Ectodermal cell (in vitro differentiated cells): ENCODE measurements at regions not wholly inside any gene's neighbourhood (a gene's known extent, or its start where the extent isn't known, plus 50 kb on each side); places are given as distances from the start of the nearest gene placed in this dataset.

Experiments used
- H3K27ac ChIP-seq: 2 replicates; pipeline ENCODE4 v1.7.0; 2013; ENCODE audit warnings: mild to moderate bottlenecking, low read depth, low read length; ENCODE audit not compliant: insufficient read depth, poor library complexity, severe bottlenecking
- H3K27me3 ChIP-seq: 2 replicates; pipeline ENCODE4 v1.7.0; 2013; ENCODE audit warnings: mild to moderate bottlenecking, low read length; ENCODE audit not compliant: insufficient read depth, control insufficient read depth, poor library complexity, severe bottlenecking
- H3K36me3 ChIP-seq: one replicate; pipeline ENCODE4 v1.7.0; 2013; ENCODE audit warnings: low read length; ENCODE audit not compliant: control insufficient read depth, insufficient read depth
- H3K4me1 ChIP-seq: one replicate; pipeline ENCODE4 v1.7.0; 2013; ENCODE audit warnings: low read length; ENCODE audit not compliant: control insufficient read depth, insufficient read depth
- H3K4me3 ChIP-seq: 2 replicates; pipeline ENCODE4 v1.7.0; 2013; ENCODE audit warnings: low read depth, low read length, control low read depth; ENCODE audit not compliant: insufficient read depth
- H3K9me3 ChIP-seq: 2 replicates; pipeline ENCODE4 v1.7.0; 2013; ENCODE audit warnings: mild to moderate bottlenecking, low read length, moderate library complexity; ENCODE audit not compliant: control insufficient read depth
- WGBS, 2 experiments: methylation state at CpG; one replicate each; pipeline ENCODE4 v1.1.7; 2013; ENCODE audit warnings: missing lambda C conversion rate in 2 of 2; 5-methylcytosine and 5-hydroxymethylcytosine counted together

DNA sequence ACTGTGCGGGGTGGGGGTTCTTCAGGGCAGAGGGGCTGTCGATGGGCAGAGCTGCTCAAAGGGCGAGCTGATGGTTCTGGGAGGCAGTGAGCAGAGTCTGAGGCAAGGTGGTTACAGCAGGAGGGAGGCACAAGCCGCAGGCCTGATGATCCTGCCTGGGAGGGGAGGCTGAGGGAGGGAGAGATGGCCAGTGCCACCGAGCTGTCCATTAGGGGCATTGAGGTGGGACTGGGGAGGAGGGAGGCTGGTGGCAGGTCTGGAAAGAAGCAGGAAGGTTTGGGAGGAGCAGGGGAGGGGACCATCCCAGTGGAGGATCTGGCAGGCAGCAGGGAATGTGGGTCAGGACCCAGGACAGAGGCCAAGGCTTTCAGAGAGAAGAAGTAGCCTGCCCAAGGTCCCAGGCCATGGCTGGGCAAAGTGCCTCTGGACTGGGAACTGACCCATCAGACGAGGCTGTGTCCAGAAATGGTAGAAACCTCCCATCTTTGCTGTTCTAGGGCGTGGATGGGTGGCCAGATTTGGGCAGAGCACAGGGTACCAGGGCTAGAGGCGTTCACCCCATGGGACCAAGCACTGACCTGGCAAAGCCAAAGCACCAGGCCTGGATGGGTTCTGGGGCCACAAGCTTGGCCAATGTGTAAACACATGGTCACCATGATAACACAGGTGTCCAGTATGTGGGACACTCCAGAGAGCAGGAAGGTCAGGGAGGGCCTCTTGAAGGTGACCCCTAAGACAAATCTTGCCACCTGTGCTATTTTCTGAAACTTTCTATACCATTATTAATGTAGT, 55.5 kb downstream of the INHBB start:
- H3K36me3 ChIP-seq = no peaks in the 10 kb centered on the region
- no peaks in the 10 kb centered on the region for H3K27me3 ChIP-seq
- 79 to 83% methylated on average over 8 of the region's 8 CpGs for WGBS, 2 experiments
- H3K4me3 ChIP-seq = no peak overlapping the region
- no peak overlapping the region for H3K27ac ChIP-seq
- no peaks in the 10 kb centered on the region for H3K4me1 ChIP-seq
- no peaks in the 10 kb centered on the region for H3K9me3 ChIP-seq

DNA sequence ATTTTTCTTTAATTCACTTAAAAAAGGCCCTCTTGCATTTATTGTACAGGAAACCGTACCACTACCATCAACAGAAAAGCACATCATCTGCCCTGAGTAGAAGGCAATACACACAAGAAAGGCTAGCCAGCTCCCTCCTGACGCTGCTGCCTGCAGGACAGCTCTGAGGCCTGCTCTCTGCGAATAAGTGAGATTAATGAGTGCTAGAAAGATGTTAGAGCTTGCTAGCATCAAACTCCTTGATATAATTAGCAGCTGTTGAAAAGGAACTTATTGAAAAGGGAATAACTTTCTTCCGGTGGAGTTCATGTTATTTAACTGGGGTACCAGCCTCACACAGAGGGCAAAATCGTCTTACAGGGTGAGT, 56.1 kb downstream of the INHBB start:
- Histone ChIP-seq H3K27me3 (no peaks in the 10 kb centered on the region), H3K4me1 (no peaks in the 10 kb centered on the region), H3K36me3 (no peaks in the 10 kb centered on the region), H3K27ac (no peak overlapping the region), H3K4me3 (no peak overlapping the region), H3K9me3 (no peaks in the 10 kb centered on the region)
- 91 to 92% methylated on average over 5 of the region's 5 CpGs for WGBS, 2 experiments

DNA sequence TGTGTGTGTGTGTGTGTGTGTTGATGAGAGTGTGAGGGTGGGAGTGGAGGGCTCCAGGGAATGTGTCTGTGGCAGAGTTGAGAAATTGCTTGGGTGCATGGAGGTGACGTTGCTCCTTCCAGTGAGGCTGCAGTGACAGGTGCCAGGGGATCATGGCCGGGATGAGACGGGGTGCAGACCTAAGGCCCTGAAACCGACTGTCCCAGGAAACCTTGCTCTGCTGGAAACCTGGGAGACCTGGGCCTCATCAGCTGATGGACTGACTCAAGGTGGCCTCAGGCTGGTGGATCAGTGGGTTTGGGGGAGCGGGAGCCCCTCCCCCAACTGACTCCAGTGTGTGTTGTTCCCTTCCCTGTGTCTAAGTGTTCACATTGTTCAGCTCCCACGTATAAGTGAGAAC, 56.6 kb downstream of the INHBB start:
- no peaks in the 10 kb centered on the region for H3K4me1 ChIP-seq
- H3K27me3 ChIP-seq = no peaks in the 10 kb centered on the region
- H3K4me3 ChIP-seq = no peak overlapping the region
- no peak overlapping the region for H3K27ac ChIP-seq
- H3K9me3 ChIP-seq = no peaks in the 10 kb centered on the region
- H3K36me3 ChIP-seq = no peaks in the 10 kb centered on the region
- 92 to 95% methylated on average over 6 of the region's 6 CpGs for WGBS, 2 experiments

DNA sequence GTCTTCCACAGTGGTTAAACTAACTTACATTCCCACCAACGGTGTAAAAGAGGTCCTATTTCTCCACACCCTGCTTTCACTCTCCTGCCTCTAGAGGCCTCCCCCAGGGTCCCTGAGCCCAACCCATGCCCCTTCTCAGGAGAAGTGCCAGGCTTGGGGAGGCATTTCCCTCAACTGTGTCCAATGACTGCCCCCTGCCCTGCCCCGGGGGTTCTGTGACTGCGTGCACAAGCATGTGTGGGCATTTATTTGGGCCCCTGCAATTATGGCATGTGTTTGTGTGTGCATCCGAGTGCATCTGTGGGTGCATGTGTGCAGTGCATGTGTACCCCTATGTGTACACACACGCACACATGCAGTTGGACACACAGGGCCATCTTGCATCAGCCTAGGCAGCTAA, 57.3 kb downstream of the INHBB start:
- Histone ChIP-seq H3K4me1 (no peaks in the 10 kb centered on the region), H3K9me3 (no peaks in the 10 kb centered on the region), H3K27me3 (no peaks in the 10 kb centered on the region), H3K4me3 (no peak overlapping the region), H3K27ac (no peak overlapping the region), H3K36me3 (no peaks in the 10 kb centered on the region)
- WGBS, 2 experiments = 81 to 84% methylated on average over 5 of the region's 5 CpGs

DNA sequence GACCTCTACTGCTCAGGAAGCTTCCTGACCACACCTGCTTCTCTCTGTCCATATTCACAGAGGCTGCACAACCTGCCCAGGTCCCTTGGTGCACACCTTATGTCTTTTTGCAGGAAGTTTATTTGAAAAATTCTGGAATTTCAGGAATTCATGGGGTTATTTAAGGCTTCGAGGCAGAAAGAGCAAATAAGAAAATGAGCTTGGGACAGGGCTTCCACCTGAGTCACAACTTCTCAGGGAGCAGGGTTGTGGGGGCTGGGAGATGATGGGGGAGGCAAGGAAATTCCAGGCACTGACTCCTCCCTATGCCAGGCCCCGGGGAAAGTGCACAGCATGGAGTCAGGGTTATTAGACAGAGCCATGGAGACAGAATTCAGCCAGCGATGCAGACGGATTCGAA, 57.7 kb downstream of the INHBB start:
- Histone ChIP-seq H3K4me1 (no peaks in the 10 kb centered on the region), H3K4me3 (no peak overlapping the region)
- 90% methylated on average over 5 of the region's 5 CpGs for whole genome bisulfite sequencing, 2 experiments

DNA sequence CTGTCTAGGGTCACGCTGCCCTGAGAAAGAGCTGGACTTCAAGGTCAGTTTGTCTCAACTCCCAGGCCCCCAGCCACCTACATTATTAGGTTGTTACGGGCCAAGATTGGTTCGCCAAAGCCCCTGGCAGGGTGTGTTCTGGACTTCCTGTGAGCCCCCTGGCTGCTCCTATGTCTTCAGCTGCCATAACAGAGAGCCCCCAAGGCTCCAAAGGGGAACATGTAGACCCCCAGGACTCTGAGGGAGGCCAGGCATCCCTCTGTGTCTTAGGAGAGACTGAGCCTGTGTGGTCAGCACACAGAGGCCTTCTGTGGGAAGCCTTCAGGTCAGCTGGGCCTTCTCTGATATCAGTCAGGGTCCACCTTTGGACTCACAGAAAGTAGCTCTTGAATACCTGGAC, 58.3 kb downstream of the INHBB start:
- Histone ChIP-seq H3K4me1 (no peaks in the 10 kb centered on the region), H3K27me3 (no peaks in the 10 kb centered on the region), H3K27ac (no peak overlapping the region), H3K4me3 (no peak overlapping the region), H3K9me3 (no peaks in the 10 kb centered on the region), H3K36me3 (no peaks in the 10 kb centered on the region)
- 94 to 96% methylated on average over 3 of the region's 3 CpGs for WGBS, 2 experiments

More for the DNA sequence above, 57.7 kb downstream of the INHBB start:
- Histone ChIP-seq H3K9me3 (no peaks in the 10 kb centered on the region), H3K27me3 (no peaks in the 10 kb centered on the region), H3K36me3 (no peaks in the 10 kb centered on the region), H3K27ac (no peak overlapping the region)

DNA sequence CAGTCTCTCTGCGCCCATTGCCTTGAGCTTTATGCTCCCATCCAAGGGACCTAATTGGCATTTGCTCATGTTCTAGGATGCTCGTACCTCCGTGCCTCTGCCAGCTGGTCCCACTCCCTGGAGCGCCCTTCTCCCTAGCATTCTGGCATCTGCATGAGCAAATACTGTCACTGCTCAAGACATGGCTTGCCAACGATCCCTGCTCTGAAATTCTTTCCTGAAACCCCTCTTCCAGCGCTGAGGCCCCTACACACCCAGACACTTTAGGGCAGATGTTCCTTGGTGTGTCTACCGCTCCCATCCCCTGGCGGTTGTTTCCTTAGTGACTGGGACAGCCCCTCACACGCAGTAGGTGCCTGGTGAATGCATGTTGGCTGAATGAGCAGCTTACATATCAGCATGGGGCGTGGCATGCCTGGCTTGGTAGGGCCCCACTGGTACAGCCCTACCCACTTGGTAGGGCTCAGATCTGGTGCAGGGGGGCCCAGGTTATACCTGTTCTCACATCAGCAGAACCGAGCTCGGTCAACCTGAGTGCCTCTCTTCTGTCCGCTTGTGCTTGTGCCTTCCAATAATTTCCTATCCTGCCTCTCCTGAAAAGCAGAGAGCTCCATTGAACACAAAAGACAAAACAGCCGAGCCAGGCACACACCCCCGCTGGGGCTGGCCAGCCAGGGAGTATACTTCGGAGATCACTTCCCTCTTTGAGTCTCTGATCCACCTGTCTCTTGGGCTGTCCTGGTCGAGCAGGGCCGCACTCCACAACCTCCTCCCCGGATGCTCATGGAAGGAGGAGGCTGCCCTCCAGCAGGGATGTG, 59.2 kb downstream of the INHBB start:
- no peaks in the 10 kb centered on the region for H3K9me3 ChIP-seq
- H3K27ac ChIP-seq = no peak overlapping the region
- H3K36me3 ChIP-seq = no peaks in the 10 kb centered on the region
- H3K4me3 ChIP-seq = no peak overlapping the region
- no peaks in the 10 kb centered on the region for H3K27me3 ChIP-seq
- WGBS, 2 experiments = 90% methylated on average over 19 of the region's 19 CpGs
- H3K4me1 ChIP-seq = no peaks in the 10 kb centered on the region

DNA sequence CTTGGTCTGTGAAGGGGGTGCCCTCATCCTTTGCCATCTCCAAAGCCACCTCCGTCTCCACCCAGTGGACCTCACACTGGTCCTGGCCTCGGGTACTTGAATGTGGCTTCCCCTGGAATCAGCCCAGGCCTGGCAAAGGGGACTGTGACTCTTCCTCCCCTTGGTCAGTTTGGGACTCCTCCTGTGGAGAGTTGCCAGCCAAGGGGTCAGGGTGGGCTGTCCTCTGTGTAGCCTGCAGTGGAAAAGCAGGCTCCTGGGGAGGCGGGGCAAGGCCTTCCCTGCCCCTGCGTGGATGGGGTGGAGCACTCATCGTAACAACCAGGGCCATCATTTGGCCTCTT, 59.8 kb downstream of the INHBB start:
- 90 to 95% methylated on average over 5 of the region's 5 CpGs for WGBS, 2 experiments
- no peaks in the 10 kb centered on the region for H3K4me1 ChIP-seq
- no peaks in the 10 kb centered on the region for H3K36me3 ChIP-seq
- no peak overlapping the region for H3K4me3 ChIP-seq
- no peaks in the 10 kb centered on the region for H3K9me3 ChIP-seq
- no peaks in the 10 kb centered on the region for H3K27me3 ChIP-seq
- H3K27ac ChIP-seq = no peak overlapping the region

DNA sequence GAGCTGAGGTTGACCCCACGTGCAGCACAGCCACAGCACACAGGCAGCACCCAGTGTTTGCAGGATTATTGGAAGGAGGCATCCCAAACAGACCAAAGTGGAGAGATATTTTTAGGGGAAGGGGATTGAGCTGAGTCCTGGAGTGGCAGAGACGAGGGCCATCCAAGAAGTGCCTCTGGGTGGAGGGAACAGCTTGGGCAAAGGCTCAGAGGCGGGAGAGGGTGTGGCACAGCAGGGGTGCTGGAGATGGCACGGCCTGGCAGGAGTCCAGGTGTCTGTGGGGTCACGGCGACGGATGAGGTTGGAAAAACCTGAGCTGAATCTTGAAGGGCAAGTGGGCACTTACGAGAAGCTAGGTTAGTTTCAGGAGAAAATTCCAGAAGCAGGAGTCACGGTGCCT, 60.6 kb downstream of the INHBB start:
- H3K27ac ChIP-seq = no peak overlapping the region
- no peaks in the 10 kb centered on the region for H3K36me3 ChIP-seq
- H3K4me1 ChIP-seq = no peaks in the 10 kb centered on the region
- WGBS, 2 experiments = 87 to 89% methylated on average over 9 of the region's 9 CpGs
- H3K27me3 ChIP-seq = no peaks in the 10 kb centered on the region
- no peak overlapping the region for H3K4me3 ChIP-seq
- H3K9me3 ChIP-seq = no peaks in the 10 kb centered on the region

DNA sequence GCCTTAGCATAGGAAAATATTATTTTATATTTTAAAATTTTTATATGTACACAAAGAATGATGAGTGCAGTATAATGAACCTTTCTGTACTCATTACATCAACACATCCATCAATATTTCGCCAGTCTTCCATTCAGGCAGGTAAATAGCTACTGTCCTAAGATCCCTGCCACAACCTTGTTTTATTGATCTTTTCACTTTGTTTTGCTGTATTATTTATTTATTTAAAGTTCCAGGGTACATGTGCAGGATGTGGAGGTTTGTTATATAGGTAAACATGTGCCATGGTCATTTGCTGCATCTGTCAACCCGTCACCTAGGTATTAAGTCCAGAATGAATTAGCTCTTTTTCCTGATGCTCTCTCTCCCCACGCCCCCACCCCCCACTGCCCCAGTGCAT, 64.6 kb downstream of the INHBB start:
- no peak overlapping the region for H3K4me3 ChIP-seq
- WGBS, 2 experiments = 76 to 81% methylated on average over 3 of the region's 3 CpGs
- H3K27me3 ChIP-seq = no peaks in the 10 kb centered on the region
- H3K27ac ChIP-seq = no peak overlapping the region
- no peaks in the 10 kb centered on the region for H3K9me3 ChIP-seq
- no peaks in the 10 kb centered on the region for H3K4me1 ChIP-seq
- H3K36me3 ChIP-seq = no peaks in the 10 kb centered on the region
